PFSK-1 (cell line): ENCODE measurements at regions not wholly inside any gene's neighbourhood (a gene's known extent, or its start where the extent isn't known, plus 50 kb on each side); places are given as distances from the start of the nearest gene placed in this dataset.

Experiments used
- FOXP2 ChIP-seq: optimal IDR thresholded peaks from 2 replicates; pipeline ENCODE3; 2011; ENCODE audit warnings: borderline replicate concordance, control low read depth, inconsistent platforms; ENCODE audit not compliant: insufficient read depth; ENCODE audit errors: extremely low read length, extremely low read depth
- POLR2AphosphoS5 ChIP-seq: IDR thresholded peaks from 2 replicates; pipeline ENCODE4 v1.6.1; 2012; ENCODE audit warnings: low read depth, mild to moderate bottlenecking, control low read depth, low read length, moderate library complexity
- REST ChIP-seq, 2 experiments: IDR thresholded peaks; 2 replicates each; pipeline versions ENCODE4 v1.6.1 to v1.8.0; 2011 to 2012; ENCODE audit warnings: low read depth in 2 of 2, low read length in 2 of 2, control low read depth in 1 of 2, inconsistent platforms in 1 of 2, mild to moderate bottlenecking in 1 of 2, moderate library complexity in 1 of 2; ENCODE audit not compliant: insufficient read depth in 1 of 2
- SIN3A ChIP-seq: IDR thresholded peaks from 2 replicates; pipeline ENCODE4 v1.6.1; 2012; ENCODE audit warnings: mild to moderate bottlenecking, low read length, moderate library complexity, borderline replicate concordance; ENCODE audit not compliant: insufficient read depth
- TAF1 ChIP-seq: IDR thresholded peaks from 2 replicates; pipeline ENCODE4 v1.6.1; 2012; ENCODE audit warnings: low read length, control low read depth, borderline replicate concordance; ENCODE audit not compliant: insufficient read depth

GRCh38 chr18:27713738-27714095 is 463.2 kb downstream of the CDH2 start:
- no peak for TF ChIP-seq FOXP2
- no peak for TF ChIP-seq SIN3A
- TF ChIP-seq REST (IDR thresholded peaks at IDR 0.05; ENCODE audit: insufficient read depth in 1 of 2, low read depth in 2 of 2, low read length in 2 of 2), result no peak
- TF ChIP-seq POLR2AphosphoS5, result no peak
- TF ChIP-seq TAF1, result no peak

GRCh38 chr18:27713037-27713737 is 463.7 kb downstream of the CDH2 start:
- TF ChIP-seq FOXP2 (no peak), POLR2AphosphoS5 (no peak), TAF1 (no peak), SIN3A (no peak)

GRCh38 chr18:27712066-27712465 is 464.9 kb downstream of the CDH2 start:
- no peak for TF ChIP-seq SIN3A
- no peak for TF ChIP-seq POLR2AphosphoS5
- TF ChIP-seq REST (IDR thresholded peaks at IDR 0.05; ENCODE audit: insufficient read depth in 1 of 2, low read depth in 2 of 2, low read length in 2 of 2), result no peak
- no peak for TF ChIP-seq FOXP2
- TF ChIP-seq TAF1, result no peak

GRCh38 chr18:27711382-27711781 is 465.5 kb downstream of the CDH2 start:
- TF ChIP-seq SIN3A, result no peak
- TF ChIP-seq TAF1, result no peak
- no peak for TF ChIP-seq POLR2AphosphoS5
- no peak for TF ChIP-seq REST (IDR thresholded peaks at IDR 0.05; ENCODE audit: insufficient read depth in 1 of 2, low read depth in 2 of 2, low read length in 2 of 2)
- no peak for TF ChIP-seq FOXP2

GRCh38 chr18:27709344-27709743 is 467.6 kb downstream of the CDH2 start:
- TF ChIP-seq POLR2AphosphoS5 (no peak), TAF1 (no peak), FOXP2 (no peak), REST (IDR thresholded peaks at IDR 0.05; ENCODE audit: insufficient read depth in 1 of 2, low read depth in 2 of 2, low read length in 2 of 2) (no peak), SIN3A (no peak)
